ENCODE measurements at regions not wholly inside any gene's neighbourhood (a gene's known extent, or its start where the extent isn't known, plus 50 kb on each side); places are given as distances from the start of the nearest gene placed in this dataset.

DNA sequence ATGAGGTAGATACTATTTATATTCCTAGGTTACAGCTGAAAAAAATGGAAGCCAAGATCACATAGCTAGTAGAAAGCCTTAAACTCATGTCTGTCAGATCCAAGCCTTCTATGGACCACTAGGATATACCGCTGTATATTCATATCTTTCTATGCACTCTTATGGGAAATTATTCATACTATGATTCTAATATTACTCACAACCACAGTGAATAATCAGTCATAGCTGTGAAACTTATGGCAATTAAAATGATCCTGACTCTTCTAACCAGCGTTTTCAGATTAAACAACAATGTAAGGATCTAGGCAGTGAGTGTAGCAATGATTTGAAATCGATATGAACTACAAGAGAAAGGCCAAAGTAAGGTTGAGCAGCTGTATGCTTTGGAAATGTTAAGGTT, 111.0 kb downstream of the RASGEF1B start:
- TF ChIP-seq POLR2AphosphoS5 (IDR thresholded peaks at IDR 0.05; ENCODE audit: borderline replicate concordance, low read depth, low read length) (no peak), EZH2 (IDR thresholded peaks at IDR 0.05) (no peak), FOXP2 (optimal IDR thresholded peaks at IDR 0.05; ENCODE audit: control extremely low read depth, extremely low read length, insufficient read depth) (no peak)

Measured in SK-N-MC (cell line).